NCI-H774 (cell line): ENCODE measurements at regions not wholly inside any gene's neighbourhood (a gene's known extent, or its start where the extent isn't known, plus 50 kb on each side); places are given as distances from the start of the nearest gene placed in this dataset.
"Not testable (repeated sequence)": the region's sequence is repeated elsewhere in the genome, so short reads cannot be mapped to it uniquely, and the experiment has no call there.

ENCODE experiments used
- DNase-seq: peaks from one replicate; lab custom pipeline; 2025; lab: John Stamatoyannopoulos, UW

- no peak for DNase-seq
These were observed 560.8 kb downstream of the POM121L12 start for GRCh38 chr7:53596230-53596629.

GRCh38 chr7:53600296-53600695 lies 564.9 kb downstream of the POM121L12 start:
- no peak for DNase-seq

GRCh38 chr7:53602817-53603418 lies 567.5 kb downstream of the POM121L12 start:
- no peak for DNase-seq

GRCh38 chr7:53603461-53603860 lies 568.0 kb downstream of the POM121L12 start:
- no peak for DNase-seq

- no peak for DNase-seq
These were observed 568.8 kb downstream of the POM121L12 start for GRCh38 chr7:53604201-53604600.

GRCh38 chr7:53607961-53608360 lies 572.5 kb downstream of the POM121L12 start:
- no peak for DNase-seq

GRCh38 chr7:53609185-53609584 lies 573.8 kb downstream of the POM121L12 start:
- DNase-seq = no peak

GRCh38 chr7:53611043-53611442 lies 575.6 kb downstream of the POM121L12 start:
- no peak for DNase-seq

- DNase-seq = no peak
These were observed 588.9 kb downstream of the POM121L12 start for GRCh38 chr7:53624356-53624755.

GRCh38 chr7:53628775-53629174 lies 593.3 kb downstream of the POM121L12 start:
- no peak for DNase-seq

- DNase-seq = not testable (repeated sequence)
These were observed 599.8 kb downstream of the POM121L12 start for GRCh38 chr7:53635251-53635650.

GRCh38 chr7:53638517-53638916 lies 603.1 kb downstream of the POM121L12 start:
- no peak for DNase-seq

- DNase-seq = no peak
These were observed 605.7 kb downstream of the POM121L12 start for GRCh38 chr7:53641091-53641490.

GRCh38 chr7:53642361-53642760 lies 606.9 kb downstream of the POM121L12 start:
- DNase-seq = no peak

GRCh38 chr7:53642866-53643265 lies 607.4 kb downstream of the POM121L12 start:
- no peak for DNase-seq

GRCh38 chr7:53656881-53657280 lies 621.4 kb downstream of the POM121L12 start:
- no peak for DNase-seq

GRCh38 chr7:53657586-53657985 lies 622.2 kb downstream of the POM121L12 start:
- DNase-seq = no peak

- DNase-seq = no peak
These were observed 623.5 kb downstream of the POM121L12 start for GRCh38 chr7:53658951-53659350.

GRCh38 chr7:53661645-53662217 lies 626.3 kb downstream of the POM121L12 start:
- no peak for DNase-seq

- DNase-seq = no peak
These were observed 637.2 kb downstream of the POM121L12 start for GRCh38 chr7:53672681-53673080.

- no peak for DNase-seq
These were observed 640.4 kb downstream of the POM121L12 start for GRCh38 chr7:53675835-53676234.

- no peak for DNase-seq
These were observed 649.3 kb downstream of the POM121L12 start for GRCh38 chr7:53684693-53685092.

GRCh38 chr7:53690411-53690810 lies 655.0 kb downstream of the POM121L12 start:
- DNase-seq = no peak

- no peak for DNase-seq
These were observed 662.5 kb downstream of the POM121L12 start for GRCh38 chr7:53697913-53698312.
